Endothelial cell of umbilical vein (primary cell): ENCODE measurements at regions not wholly inside any gene's neighbourhood (a gene's known extent, or its start where the extent isn't known, plus 50 kb on each side); places are given as distances from the start of the nearest gene placed in this dataset.

Experiments used
- EZH2 ChIP-seq: IDR thresholded peaks from 2 replicates; pipeline ENCODE4 v1.6.1; 2012; ENCODE audit warnings: borderline replicate concordance, low read depth, mild to moderate bottlenecking, moderate library complexity, low read length, inconsistent platforms; ENCODE audit not compliant: severe bottlenecking
- FOS ChIP-seq: IDR thresholded peaks from 2 replicates; pipeline ENCODE4 v1.6.1; 2011; ENCODE audit warnings: mild to moderate bottlenecking, low read length, moderate library complexity, borderline replicate concordance; ENCODE audit not compliant: insufficient read depth
- JUN ChIP-seq: IDR thresholded peaks from 2 replicates; pipeline ENCODE4 v1.6.1; 2011; ENCODE audit warnings: borderline replicate concordance, low read depth; ENCODE audit not compliant: insufficient read length, insufficient read depth
- MYC ChIP-seq: IDR thresholded peaks from one replicate; pipeline ENCODE4 v1.6.1; 2011; ENCODE audit warnings: mild to moderate bottlenecking, low read depth, low read length
- POLR2A ChIP-seq: IDR thresholded peaks from 2 replicates; pipeline ENCODE4 v1.6.1; 2012; ENCODE audit warnings: low read depth, mild to moderate bottlenecking, control low read depth, low read length
- POLR2AphosphoS5 ChIP-seq: IDR thresholded peaks from 2 replicates; pipeline ENCODE4 v1.6.1; 2012; ENCODE audit warnings: low read depth, mild to moderate bottlenecking, control low read depth, low read length, moderate library complexity; ENCODE audit not compliant: insufficient read depth
- TF ChIP-seq, protein P1 (sequence below), 2 donors: IDR thresholded peaks; 1 replicate in 1 of 2; 2 replicates in 1 of 2; pipeline ENCODE4 v1.5.1; 2011; ENCODE audit warnings: low read length in 2 of 2, mild to moderate bottlenecking in 2 of 2, moderate library complexity in 2 of 2, control low read depth in 1 of 2, inconsistent platforms in 1 of 2, low read depth in 1 of 2; ENCODE audit not compliant: insufficient read depth in 1 of 2; ENCODE audit errors: extremely low read depth in 1 of 2
- TF ChIP-seq, protein P2 (sequence below): IDR thresholded peaks from 2 replicates; pipeline ENCODE4 v1.6.1; 2011; ENCODE audit not compliant: insufficient read depth, insufficient read length

DNA sequence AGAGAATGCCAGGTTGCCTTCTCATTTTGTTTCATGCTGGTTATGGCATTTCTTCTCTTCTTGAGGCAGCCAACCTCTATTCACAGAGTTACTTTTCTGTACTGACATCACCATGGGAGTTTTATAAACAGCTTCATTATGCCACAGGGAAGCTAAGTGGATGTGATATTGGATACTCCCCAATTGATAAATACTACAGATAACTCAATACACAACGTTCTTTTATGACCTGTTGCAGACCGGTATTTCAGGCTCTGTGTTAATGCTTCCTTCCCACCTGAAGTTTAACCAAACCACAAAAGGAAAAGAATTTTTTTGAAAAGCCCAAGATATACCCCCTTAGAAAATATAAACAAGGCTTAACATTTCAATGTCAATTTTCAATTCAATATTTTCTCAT, 258.3 kb upstream of the SOX11 start:
- TF ChIP-seq POLR2AphosphoS5 = no peak
- no peak for TF ChIP-seq POLR2A
- TF ChIP-seq, protein P1, sequence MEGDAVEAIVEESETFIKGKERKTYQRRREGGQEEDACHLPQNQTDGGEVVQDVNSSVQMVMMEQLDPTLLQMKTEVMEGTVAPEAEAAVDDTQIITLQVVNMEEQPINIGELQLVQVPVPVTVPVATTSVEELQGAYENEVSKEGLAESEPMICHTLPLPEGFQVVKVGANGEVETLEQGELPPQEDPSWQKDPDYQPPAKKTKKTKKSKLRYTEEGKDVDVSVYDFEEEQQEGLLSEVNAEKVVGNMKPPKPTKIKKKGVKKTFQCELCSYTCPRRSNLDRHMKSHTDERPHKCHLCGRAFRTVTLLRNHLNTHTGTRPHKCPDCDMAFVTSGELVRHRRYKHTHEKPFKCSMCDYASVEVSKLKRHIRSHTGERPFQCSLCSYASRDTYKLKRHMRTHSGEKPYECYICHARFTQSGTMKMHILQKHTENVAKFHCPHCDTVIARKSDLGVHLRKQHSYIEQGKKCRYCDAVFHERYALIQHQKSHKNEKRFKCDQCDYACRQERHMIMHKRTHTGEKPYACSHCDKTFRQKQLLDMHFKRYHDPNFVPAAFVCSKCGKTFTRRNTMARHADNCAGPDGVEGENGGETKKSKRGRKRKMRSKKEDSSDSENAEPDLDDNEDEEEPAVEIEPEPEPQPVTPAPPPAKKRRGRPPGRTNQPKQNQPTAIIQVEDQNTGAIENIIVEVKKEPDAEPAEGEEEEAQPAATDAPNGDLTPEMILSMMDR (IDR thresholded peaks at IDR 0.05; ENCODE audit: extremely low read depth in 1 of 2, insufficient read depth in 1 of 2, low read depth in 1 of 2, low read length in 2 of 2) = no peak
- TF ChIP-seq, protein P2, sequence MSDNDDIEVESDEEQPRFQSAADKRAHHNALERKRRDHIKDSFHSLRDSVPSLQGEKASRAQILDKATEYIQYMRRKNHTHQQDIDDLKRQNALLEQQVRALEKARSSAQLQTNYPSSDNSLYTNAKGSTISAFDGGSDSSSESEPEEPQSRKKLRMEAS = no peak
- no peak for TF ChIP-seq JUN
- TF ChIP-seq FOS = no peak
- TF ChIP-seq MYC = no peak
- no peak for TF ChIP-seq EZH2
